GM19193 (cell line): ENCODE measurements at regions not wholly inside any gene's neighbourhood (a gene's known extent, or its start where the extent isn't known, plus 50 kb on each side); places are given as distances from the start of the nearest gene placed in this dataset.

Source experiments
- POLR2A ChIP-seq: IDR thresholded peaks from 4 replicates; pipeline ENCODE4 v1.6.1; 2011; ENCODE audit not compliant: insufficient read depth, insufficient read length; ENCODE audit errors: extremely low read depth

DNA sequence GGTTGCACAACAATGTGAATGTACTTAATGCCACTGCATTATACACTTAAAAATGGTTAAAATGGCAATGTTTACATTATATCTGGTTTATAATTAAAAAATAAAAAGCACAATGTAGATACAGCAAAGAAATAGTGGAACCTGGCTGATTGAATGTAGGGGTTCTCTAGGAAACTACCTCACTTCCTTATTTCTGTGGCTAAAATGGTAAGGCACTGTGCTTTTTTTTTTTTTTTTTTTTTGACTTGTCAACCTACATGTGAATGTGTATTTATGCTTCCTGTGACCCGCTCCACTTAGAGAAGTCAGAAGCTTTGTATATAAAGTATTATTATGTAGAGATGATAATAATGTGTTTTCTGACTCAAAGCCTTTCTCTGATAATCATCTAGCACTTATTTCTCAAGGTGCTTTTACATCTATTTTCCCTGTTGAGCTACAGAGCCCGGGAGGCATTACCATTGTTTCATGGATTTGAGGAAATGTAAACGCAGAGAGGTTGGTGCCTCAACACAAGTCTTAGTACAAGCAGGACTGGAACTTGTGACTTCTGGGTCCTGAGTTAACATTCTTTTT lies 55.0 kb downstream of the SOX4 start:
- no peak for TF ChIP-seq POLR2A

DNA sequence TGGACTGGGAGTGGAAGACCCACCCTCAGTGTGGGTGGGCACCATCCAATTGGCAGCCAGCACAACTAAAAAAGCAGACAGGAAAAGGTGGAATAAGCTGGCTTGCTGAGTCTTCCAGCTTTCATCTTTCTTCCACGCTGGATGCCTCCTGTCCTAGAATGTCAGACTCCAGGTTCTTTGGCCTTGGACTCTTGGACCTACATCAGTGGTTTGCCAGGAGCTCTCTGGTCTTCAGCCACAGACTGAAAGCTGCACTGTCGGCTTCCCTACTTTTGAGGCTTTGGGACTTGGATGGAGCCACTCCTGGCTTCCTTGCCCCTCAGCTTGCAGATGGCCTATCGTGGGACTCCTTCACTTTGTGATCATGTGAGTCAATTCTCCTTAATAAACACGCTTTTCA lies 59.8 kb downstream of the SOX4 start:
- TF ChIP-seq POLR2A: no peak

DNA sequence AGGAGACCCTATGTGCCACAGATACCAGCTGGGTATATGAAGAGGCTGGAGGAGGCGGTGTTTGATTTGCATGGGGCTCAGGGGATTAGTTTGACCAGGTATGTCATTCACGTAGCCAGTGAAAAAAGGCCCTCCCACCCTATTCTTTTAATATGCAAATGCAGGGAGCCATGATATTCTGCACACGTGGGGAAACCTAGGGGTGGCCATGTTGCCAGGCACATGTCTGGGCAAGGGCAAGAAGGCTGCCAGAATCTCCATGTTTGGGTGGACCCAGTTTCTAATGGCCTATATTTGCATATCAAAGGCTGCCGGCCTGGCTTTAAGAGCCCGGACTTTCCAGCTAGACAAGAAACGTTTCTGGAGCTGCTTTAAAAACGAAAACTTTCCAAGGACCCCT lies 60.4 kb downstream of the SOX4 start:
- TF ChIP-seq POLR2A: no peak

DNA sequence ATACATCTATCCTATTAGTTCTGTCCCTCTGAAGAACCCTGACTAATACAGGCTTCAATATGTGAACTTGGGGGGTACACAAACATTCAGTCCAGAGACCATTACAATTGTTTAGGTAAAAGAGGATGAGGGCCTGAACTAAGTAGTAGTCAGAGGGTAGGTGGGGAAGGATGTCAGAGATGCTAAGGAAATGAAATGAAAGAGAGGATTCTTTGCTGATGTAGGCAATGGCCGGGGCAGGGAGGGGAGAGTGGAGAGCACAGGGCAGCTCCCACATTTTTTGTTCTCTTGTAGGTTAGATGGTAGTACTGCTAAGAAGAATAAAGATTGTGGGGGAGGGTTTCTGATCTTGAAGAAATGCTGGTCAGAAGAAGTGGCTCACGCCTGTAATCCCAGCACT lies 60.8 kb downstream of the SOX4 start:
- TF ChIP-seq POLR2A: no peak

DNA sequence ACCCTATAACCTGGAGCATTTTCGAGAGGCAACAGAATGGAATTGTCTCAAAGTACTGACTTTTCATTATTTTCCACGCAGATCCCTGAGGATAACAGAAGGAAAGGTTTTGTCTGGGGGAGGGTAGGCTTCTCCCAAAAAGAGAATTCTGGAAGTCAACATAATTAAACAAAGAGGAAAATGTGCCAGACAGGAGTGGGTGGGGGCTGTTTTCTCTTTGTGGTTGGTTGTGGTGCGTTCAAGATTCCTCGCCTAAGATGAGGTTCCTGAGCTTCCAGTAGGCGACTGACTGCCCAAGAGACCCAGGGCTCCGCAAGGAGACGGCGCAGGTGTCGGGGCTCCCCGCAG lies 70.4 kb downstream of the SOX4 start:
- no peak for TF ChIP-seq POLR2A

DNA sequence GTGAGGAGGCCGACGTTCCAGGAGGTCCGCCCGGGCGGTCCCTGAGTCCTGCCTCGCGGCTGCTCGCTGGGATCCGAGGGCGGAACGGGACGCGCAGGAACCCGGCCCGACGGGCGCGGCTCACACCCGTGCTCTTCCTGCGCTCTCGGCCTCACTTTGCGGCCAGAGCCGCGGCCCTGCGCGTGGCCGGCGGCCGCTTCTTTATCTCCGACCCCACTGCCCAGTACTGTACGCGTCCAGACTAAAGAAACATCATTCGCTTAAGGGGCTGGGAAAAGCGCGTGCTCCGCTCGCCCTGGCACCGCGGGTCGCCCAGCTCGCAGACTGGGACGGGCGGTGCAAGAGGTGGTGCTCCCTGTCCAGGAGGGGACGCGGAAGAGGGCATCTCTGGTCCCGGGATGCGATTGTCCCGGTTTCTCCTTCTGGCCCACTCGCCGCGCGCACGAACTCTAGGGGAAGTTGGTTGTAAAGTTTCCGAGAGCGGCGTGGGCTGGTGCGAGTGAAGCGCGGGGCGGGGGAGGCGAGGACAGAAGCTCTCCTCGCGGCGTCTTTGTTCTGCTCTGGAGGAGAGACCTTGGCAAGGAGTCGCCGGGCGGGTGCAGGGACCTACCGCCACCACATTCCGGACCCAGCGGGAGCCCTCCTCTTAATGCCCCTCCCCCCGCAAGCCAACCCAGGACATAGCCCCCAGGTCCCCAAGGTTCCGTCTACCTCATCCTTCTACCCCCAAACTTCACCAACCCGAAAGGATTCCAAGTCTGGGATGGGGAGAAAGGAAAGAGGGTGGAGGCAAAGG lies 71.0 kb downstream of the SOX4 start:
- TF ChIP-seq POLR2A: no peak

DNA sequence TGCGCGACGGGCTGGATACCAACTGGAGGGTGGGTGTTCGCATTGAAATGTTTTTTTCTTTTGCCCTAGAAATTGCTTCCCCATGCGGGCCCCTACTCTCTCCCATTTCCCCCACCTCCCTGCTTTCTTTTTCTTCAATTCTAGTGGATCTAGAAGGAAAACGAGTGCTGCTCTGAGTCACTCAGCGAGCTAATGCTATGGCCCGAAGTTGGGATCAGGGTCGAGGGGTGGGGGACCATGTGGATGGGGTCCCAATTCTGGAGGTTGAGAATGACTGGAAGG lies 71.5 kb downstream of the SOX4 start:
- TF ChIP-seq POLR2A: no peak

DNA sequence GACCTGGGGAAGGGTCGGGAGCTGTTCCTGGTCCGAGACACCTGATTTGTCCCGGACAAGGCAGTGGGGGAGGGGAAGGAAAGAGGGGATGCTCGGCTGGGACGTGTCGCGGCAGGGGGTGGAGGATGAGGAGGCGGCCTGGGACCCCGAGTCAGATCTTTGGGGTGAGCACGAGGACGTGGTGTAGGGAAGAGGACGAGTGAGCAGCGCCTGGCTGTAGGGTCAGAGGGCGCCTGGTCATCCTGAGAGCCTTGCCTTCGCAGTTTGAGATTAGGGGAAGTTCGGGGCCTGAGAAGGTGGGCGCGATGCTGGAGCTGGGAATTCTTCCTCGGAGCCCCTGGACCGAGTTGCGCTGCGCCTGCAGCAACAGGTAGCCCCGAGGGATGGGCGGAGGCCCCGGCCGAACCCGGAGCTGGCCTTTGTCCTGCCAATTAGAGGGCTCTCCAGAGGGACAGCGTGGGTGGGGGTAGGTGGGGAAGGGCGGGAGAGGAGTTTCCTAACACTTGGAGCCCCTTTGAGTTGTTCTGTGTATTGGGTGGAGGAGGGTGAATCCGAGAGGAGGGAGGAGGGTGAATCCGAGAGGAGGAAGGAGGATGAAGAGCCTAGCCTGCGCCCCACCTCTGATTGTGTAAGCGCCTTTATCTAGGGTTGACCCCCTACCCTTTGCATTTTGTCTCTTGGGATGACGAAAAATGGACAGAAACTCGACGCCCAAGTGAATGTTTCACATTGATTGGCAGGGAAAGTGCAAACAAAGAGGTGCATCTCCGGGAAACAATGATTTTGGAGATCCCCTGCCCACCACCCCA lies 72.0 kb downstream of the SOX4 start:
- TF ChIP-seq POLR2A: no peak

DNA sequence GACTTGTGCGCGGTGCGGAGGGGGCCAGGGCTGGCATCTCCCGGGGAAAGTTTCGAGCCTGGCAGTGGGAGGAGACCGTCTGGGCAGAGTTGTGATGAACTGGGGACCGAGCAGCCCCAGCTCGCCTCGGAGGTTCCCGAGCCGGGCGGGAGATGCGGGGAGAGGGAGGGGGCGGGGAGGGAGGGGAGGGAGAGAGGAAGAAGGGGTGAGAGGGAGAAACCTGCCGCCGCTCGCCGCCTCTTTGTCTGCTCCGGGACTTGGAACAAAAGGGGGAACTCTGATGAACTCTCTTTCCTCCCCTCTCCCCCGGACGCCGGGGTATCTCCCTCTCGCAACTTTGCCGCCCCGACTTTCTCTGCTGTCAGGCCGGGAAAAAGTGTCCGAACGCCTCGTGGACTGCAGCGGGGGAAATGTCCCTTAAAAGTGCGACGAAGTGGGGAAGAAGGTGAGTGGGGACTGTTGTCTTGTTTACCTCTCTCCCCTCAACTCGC lies 72.7 kb downstream of the SOX4 start:
- TF ChIP-seq POLR2A: no peak

DNA sequence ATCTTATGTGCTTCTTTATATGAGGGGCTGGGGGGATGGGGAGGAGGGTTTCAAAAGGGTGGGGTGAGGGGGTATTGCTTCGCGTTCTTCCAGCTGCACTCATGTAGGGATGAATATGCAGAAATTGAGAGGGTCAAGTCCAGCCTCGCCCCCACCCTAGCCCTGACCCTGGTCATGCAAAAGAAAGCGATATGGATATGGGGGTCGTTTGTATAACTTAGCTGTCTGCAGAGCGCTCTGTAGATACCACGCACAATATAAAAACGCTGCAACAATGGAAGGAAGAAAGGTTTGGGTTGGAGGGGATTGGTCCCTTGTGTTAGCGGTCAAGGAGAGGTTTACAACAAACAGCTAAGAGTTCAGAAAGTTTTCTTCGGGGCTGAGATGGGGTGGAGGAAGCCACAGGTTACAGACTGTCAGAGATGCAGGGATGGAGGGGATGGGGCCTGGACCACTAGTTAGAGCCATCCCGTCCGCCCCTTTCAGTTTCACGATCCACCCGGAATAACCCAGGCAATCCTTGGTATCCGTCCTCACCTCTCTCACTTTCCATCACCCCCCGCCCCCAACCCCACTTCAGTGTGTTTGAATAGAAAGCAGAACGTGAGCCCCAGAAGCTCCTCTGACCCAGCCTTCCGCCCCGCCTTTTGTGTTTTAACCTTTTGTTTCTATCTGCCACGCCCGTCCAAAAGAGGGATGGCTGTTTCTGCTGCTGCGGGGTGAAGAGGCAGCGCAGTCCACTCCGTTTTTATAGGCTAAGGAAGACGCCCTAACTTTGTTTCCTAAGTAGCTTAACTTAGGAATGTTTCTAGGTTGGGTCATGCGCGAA lies 73.5 kb downstream of the SOX4 start:
- no peak for TF ChIP-seq POLR2A

DNA sequence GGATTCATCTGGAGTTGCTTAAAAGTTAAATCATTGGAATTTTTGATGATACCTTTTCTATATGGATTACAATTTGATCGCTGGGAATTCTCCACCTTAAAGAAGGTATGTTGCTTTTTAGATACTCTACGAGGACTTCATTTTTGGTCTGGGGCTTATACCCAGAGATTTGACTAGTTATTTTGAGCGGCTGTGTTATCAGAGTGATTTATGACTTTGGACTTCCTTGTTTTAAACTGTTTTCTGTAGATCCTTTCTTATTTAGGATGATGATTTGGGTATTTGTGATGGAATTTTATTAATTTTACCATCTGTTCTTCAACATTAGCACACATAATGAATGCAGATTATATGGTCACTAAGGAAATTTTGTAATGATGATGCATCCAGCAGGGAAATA lies 75.2 kb downstream of the SOX4 start:
- TF ChIP-seq POLR2A: no peak

DNA sequence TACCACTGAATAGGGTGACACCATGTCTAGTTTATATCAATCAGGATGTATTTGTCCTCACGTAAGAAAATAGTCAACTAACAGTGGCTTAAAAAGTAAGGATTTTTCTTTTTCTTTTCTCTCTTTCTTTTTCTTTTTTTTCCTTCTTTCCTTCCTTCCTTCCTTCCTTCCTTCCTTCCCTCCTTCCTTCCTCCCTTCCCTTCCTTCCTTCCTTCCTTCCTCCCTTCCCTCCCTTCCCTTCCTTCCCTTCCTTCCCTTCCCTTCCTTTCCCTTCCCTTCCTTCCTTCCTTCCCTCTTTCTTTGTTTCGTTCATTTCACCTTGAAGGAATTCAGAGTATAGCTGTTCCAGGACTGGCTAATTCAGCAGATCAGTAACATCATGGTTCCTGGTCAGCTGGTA lies 83.2 kb downstream of the SOX4 start:
- no peak for TF ChIP-seq POLR2A

DNA sequence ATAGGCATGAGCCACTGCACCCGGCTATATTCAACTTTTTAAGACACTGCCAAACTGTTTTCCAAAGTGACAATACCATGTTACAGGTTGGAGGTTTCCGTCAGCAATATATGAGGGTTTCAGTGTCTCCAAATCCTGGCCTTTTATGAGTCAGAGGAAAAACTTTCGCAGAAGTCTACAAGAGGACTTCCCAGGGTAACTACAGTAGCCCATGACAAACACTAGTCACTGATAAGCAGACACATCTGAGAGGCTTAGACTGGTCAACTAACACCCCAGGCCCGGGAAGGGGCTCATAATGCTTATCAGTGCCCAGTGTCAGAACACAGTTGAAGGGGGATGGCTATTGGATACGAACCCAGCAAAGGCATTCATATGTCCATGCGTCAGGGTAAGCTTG lies 85.4 kb downstream of the SOX4 start:
- no peak for TF ChIP-seq POLR2A

DNA sequence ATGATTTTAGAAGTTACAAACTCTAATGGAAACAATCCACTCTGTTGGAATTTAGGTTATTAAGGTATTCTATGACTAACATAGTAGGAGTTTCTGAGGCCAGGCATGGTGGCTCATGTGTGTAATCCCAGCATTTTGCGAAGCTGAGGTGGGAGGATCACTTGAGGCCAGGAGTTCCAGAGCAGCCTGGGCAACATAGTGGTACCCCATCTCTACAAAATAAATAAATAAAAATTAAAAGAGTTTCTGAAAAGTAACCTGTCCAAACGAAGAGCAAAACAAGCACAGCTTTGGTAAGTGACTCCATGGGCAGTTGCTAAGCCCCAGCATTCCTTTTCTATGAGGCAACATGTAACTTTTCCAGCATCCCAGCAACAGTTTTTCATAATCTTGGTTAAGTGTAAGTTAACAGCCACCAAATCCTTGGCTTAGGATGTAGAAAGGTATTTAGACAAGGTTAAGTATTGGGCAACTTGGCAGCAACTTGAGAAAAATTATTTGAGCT lies 86.3 kb downstream of the SOX4 start:
- TF ChIP-seq POLR2A: no peak

DNA sequence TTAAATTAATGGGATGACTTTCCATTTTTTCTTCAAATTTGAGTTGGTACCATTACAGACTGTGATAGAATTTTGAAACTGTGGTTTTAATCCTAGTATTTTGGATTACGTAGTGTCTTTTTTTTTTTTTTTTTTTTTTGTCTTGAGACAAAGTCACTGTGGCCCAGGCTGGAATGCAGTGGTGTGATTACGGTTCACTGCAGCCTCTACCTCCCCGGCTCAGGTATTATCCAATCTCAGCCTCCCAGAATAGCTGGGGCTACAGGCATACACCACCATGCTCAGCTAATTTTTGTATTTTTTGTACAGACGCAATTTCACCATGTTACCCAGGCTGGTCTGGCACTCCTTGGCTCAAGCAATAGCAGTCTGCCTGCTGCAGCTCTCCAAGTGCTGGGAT lies 87.1 kb downstream of the SOX4 start:
- TF ChIP-seq POLR2A: no peak

DNA sequence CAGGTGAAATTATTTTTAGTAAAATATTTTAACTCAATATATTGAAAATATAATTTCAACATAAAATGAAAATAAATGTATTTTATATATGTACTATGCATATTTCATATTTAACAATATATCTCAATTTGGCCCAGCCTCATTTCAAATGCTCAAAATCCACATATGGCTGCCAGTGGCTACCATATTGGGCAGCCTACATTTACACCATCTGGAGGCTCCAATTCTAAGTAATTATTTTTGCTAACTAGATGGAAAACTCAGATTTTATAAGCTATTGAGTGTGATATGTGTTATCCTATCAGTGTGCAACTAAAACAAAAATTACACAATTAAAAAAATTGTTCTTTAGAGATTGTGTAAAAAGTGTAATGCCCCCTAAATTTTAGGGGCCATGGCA lies 96.9 kb downstream of the SOX4 start:
- no peak for TF ChIP-seq POLR2A
